Urothelium cell line (cell line): ENCODE measurements at regions not wholly inside any gene's neighbourhood (a gene's known extent, or its start where the extent isn't known, plus 50 kb on each side); places are given as distances from the start of the nearest gene placed in this dataset.
"Not testable (repeated sequence)": the region's sequence is repeated elsewhere in the genome, so short reads cannot be mapped to it uniquely, and the experiment has no call there.

ENCODE experiments used
- DNase-seq: peaks from one replicate; pipeline ENCODE4 v3.0.0; 2011; ENCODE audit warnings: low spot score, mixed read lengths
- FAIRE-seq: peaks from 2 replicates; lab custom pipeline; 2011; peaks lifted over from hg19 to GRCh38; lab: Jason Lieb, UNC

- DNase-seq (no peak), FAIRE-seq (no peak)
Measured at GRCh38 chr2:142290931-142291330, 160.1 kb upstream of the LRP1B start.

- DNase-seq (peak; percentile 9), FAIRE-seq (no peak)
Measured at GRCh38 chr2:142286618-142287017, 155.8 kb upstream of the LRP1B start.

- no peak for DNase-seq
Measured at GRCh38 chr2:142285480-142285879, 154.7 kb upstream of the LRP1B start.

GRCh38 chr2:142284336-142284735, 153.5 kb upstream of the LRP1B start:
- peak; percentile 9 for DNase-seq
- FAIRE-seq: not testable (repeated sequence)

More at GRCh38 chr2:142285480-142285879, 154.7 kb upstream of the LRP1B start:
- no peak for FAIRE-seq

- FAIRE-seq: no peak
- DNase-seq: no peak
Measured at GRCh38 chr2:142280831-142281230, 150.0 kb upstream of the LRP1B start.

GRCh38 chr2:142270990-142271389, 140.2 kb upstream of the LRP1B start:
- FAIRE-seq (no peak), DNase-seq (no peak)

GRCh38 chr2:142270291-142270690, 139.5 kb upstream of the LRP1B start:
- DNase-seq: no peak
- FAIRE-seq: no peak

- FAIRE-seq (no peak), DNase-seq (no peak)
Measured at GRCh38 chr2:142259356-142259755, 128.5 kb upstream of the LRP1B start.

- no peak for FAIRE-seq
- DNase-seq: no peak
Measured at GRCh38 chr2:142254031-142254430, 123.2 kb upstream of the LRP1B start.

GRCh38 chr2:142241016-142241415, 110.2 kb upstream of the LRP1B start:
- FAIRE-seq (no peak), DNase-seq (no peak)

- FAIRE-seq (no peak), DNase-seq (no peak)
Measured at GRCh38 chr2:142236181-142236580, 105.4 kb upstream of the LRP1B start.

GRCh38 chr2:142234741-142235140, 103.9 kb upstream of the LRP1B start:
- DNase-seq (no peak), FAIRE-seq (no peak)

GRCh38 chr2:142223309-142223708, 92.5 kb upstream of the LRP1B start:
- no peak for FAIRE-seq
- DNase-seq: no peak

GRCh38 chr2:142222715-142223114, 91.9 kb upstream of the LRP1B start:
- DNase-seq: no peak
- FAIRE-seq: no peak

- FAIRE-seq: no peak
- no peak for DNase-seq
Measured at GRCh38 chr2:142220901-142221300, 90.1 kb upstream of the LRP1B start.

- FAIRE-seq (no peak), DNase-seq (no peak)
Measured at GRCh38 chr2:142220239-142220638, 89.4 kb upstream of the LRP1B start.

GRCh38 chr2:142218471-142218870, 87.7 kb upstream of the LRP1B start:
- FAIRE-seq: no peak

GRCh38 chr2:142217804-142218203, 87.0 kb upstream of the LRP1B start:
- DNase-seq: no peak
- no peak for FAIRE-seq

More at GRCh38 chr2:142218471-142218870, 87.7 kb upstream of the LRP1B start:
- peak; percentile 25 for DNase-seq

- DNase-seq (no peak), FAIRE-seq (no peak)
Measured at GRCh38 chr2:142200062-142200461, 69.2 kb upstream of the LRP1B start.

GRCh38 chr2:142199073-142199472, 68.3 kb upstream of the LRP1B start:
- DNase-seq (no peak), FAIRE-seq (no peak)

GRCh38 chr2:142190805-142191204, 60.0 kb upstream of the LRP1B start:
- FAIRE-seq (no peak), DNase-seq (no peak)

- FAIRE-seq (no peak), DNase-seq (no peak)
Measured at GRCh38 chr2:142189501-142189900, 58.7 kb upstream of the LRP1B start.

- no peak for FAIRE-seq
- no peak for DNase-seq
Measured at GRCh38 chr2:142188562-142188961, 57.7 kb upstream of the LRP1B start.
